GM10248 (cell line): ENCODE measurements at regions not wholly inside any gene's neighbourhood (a gene's known extent, or its start where the extent isn't known, plus 50 kb on each side); places are given as distances from the start of the nearest gene placed in this dataset.

Source experiments
- CTCF ChIA-PET: fragments of 300-600 bp; sonication (Branson Sonifier 250); formaldehyde crosslinking; extraction: SDS; loops from one replicate; lab custom pipeline; 2021; ENCODE audit warnings: antibody characterized with exemption; lab: Yijun Ruan, JAX
- POLR2A ChIA-PET: fragments of 350-650 bp; sonication (Branson Sonifier 250); formaldehyde crosslinking; extraction: SDS; loops from one replicate; lab custom pipeline; 2020; ENCODE audit warnings: antibody characterized with exemption; lab: Yijun Ruan, JAX
- DNase-seq: peaks from one replicate; pipeline ENCODE4 v3.0.0; 2012; ENCODE audit errors: extremely low spot score
- CTCF ChIP-seq: IDR thresholded peaks from 2 replicates; pipeline ENCODE4 v1.5.1; 2012; ENCODE audit warnings: mild to moderate bottlenecking, low read depth; ENCODE audit errors: extremely low read depth, missing control alignments, control extremely low read depth

GRCh38 chr5:110846398-110847001 lies 107.7 kb downstream of the SLC25A46 start:
- no peak for DNase-seq
- CTCF ChIA-PET: interaction anchor here (0.7 to 1.3 kb wide), 4 partner anchors 9 to 49 kb away, joined by 3 read pairs; no protein-coding TSS in a partner anchor
- no peak for TF ChIP-seq CTCF
- POLR2A ChIA-PET: no interaction called here

- no peak for TF ChIP-seq CTCF
- no peak for DNase-seq
- ChIA-PET CTCF (no interaction called here), POLR2A (no interaction called here)
Observed at GRCh38 chr5:110851357-110851756, 112.5 kb downstream of the SLC25A46 start.

GRCh38 chr5:110852053-110852452 lies 113.2 kb downstream of the SLC25A46 start:
- ChIA-PET CTCF (interaction anchor here (0.7 kb wide), 1 partner anchor 10 kb away, joined by 3 read pairs; no protein-coding TSS in a partner anchor), POLR2A (no interaction called here)
- TF ChIP-seq CTCF: no peak
- no peak for DNase-seq

- POLR2A ChIA-PET: no interaction called here
- no peak for DNase-seq
- TF ChIP-seq CTCF: no peak
- CTCF ChIA-PET: interaction anchor here (0.7 kb wide), 1 partner anchor 10 kb away, joined by 3 read pairs; no protein-coding TSS in a partner anchor
Observed at GRCh38 chr5:110852541-110852940, 113.7 kb downstream of the SLC25A46 start.

- no peak for DNase-seq
- ChIA-PET CTCF (no interaction called here), POLR2A (no interaction called here)
- TF ChIP-seq CTCF: no peak
Observed at GRCh38 chr5:110853267-110853666, 114.5 kb downstream of the SLC25A46 start.

- CTCF ChIA-PET: no interaction called here
- POLR2A ChIA-PET: no interaction called here
- DNase-seq: no peak
- no peak for TF ChIP-seq CTCF
Observed at GRCh38 chr5:110854200-110854599, 115.4 kb downstream of the SLC25A46 start.
